Neural crest cell (in vitro differentiated cells): ENCODE measurements at regions not wholly inside any gene's neighbourhood (a gene's known extent, or its start where the extent isn't known, plus 50 kb on each side); places are given as distances from the start of the nearest gene placed in this dataset.

Experiments used
- DNase-seq: peaks from one replicate; pipeline ENCODE4 v3.0.0; 2021; ENCODE audit warnings: low read depth, mixed read lengths, low spot score
- H3K27ac Mint-ChIP-seq: one replicate; pipeline ENCODE4 v1.8.0; 2021; ENCODE audit warnings: mild to moderate bottlenecking, mixed read lengths; ENCODE audit not compliant: unreplicated experiment
- H3K27me3 Mint-ChIP-seq: 2 replicates; pipeline ENCODE4 v1.8.0; 2021; ENCODE audit warnings: low read depth, mild to moderate bottlenecking, mixed read lengths
- H3K36me3 Mint-ChIP-seq: 2 replicates; pipeline ENCODE4 v1.8.0; 2021; ENCODE audit warnings: low read depth, mild to moderate bottlenecking, mixed read lengths
- H3K4me1 Mint-ChIP-seq: 2 replicates; pipeline ENCODE4 v1.8.0; 2021; ENCODE audit warnings: mixed read lengths
- H3K4me3 Mint-ChIP-seq: one replicate; pipeline ENCODE4 v1.8.0; 2021; ENCODE audit warnings: mild to moderate bottlenecking, mixed read lengths
- H3K9me3 Mint-ChIP-seq: 2 replicates; pipeline ENCODE4 v1.8.0; 2021; ENCODE audit warnings: mixed read lengths
- CTCF ChIP-seq: fragments of 200-600 bp; sonication (generic); conservative IDR thresholded peaks from 2 replicates; pipeline ENCODE4 v1.5.0; 2021; ENCODE audit warnings: antibody characterized with exemption, mild to moderate bottlenecking

GRCh38 chr5:173703466-173703865, 87.0 kb upstream of the BOD1 start:
- Mint-ChIP-seq H3K9me3 (no peaks in the 10 kb centered on the region), H3K27ac (no peak overlapping the region)

GRCh38 chr5:173704615-173705511, 88.4 kb upstream of the BOD1 start:
- Mint-ChIP-seq H3K4me1 (peaks cover 26% of the 10 kb centered on the region), H3K36me3 (no peaks in the 10 kb centered on the region), H3K4me3 (no peak overlapping the region), H3K9me3 (no peaks in the 10 kb centered on the region), H3K27ac (no peak overlapping the region), H3K27me3 (peaks cover 31% of the 10 kb centered on the region)
- TF ChIP-seq CTCF: no peak
- no peak for DNase-seq

More at GRCh38 chr5:173703466-173703865, 87.0 kb upstream of the BOD1 start:
- Mint-ChIP-seq H3K4me1 (peaks cover 18% of the 10 kb centered on the region), H3K36me3 (no peaks in the 10 kb centered on the region), H3K27me3 (peaks cover 20% of the 10 kb centered on the region), H3K4me3 (no peak overlapping the region)
- DNase-seq: no peak
- TF ChIP-seq CTCF: no peak

GRCh38 chr5:173705512-173706044, 89.1 kb upstream of the BOD1 start:
- peaks cover 30% of the 10 kb centered on the region for H3K4me1 Mint-ChIP-seq
- no peak for TF ChIP-seq CTCF
- no peak overlapping the region for H3K27ac Mint-ChIP-seq
- peaks cover 33% of the 10 kb centered on the region for H3K27me3 Mint-ChIP-seq
- H3K9me3 Mint-ChIP-seq: no peaks in the 10 kb centered on the region
- H3K36me3 Mint-ChIP-seq: no peaks in the 10 kb centered on the region
- no peak for DNase-seq
- H3K4me3 Mint-ChIP-seq: no peak overlapping the region

- peaks cover 40% of the 10 kb centered on the region for H3K27me3 Mint-ChIP-seq
- no peak for DNase-seq
These were observed 90.2 kb upstream of the BOD1 start for GRCh38 chr5:173706700-173707099.

GRCh38 chr5:173707392-173707791, 90.9 kb upstream of the BOD1 start:
- H3K4me1 Mint-ChIP-seq: peaks cover 30% of the 10 kb centered on the region
- TF ChIP-seq CTCF: no peak
- no peak for DNase-seq
- H3K36me3 Mint-ChIP-seq: no peaks in the 10 kb centered on the region
- H3K27ac Mint-ChIP-seq: no peak overlapping the region
- peaks cover 47% of the 10 kb centered on the region for H3K27me3 Mint-ChIP-seq
- no peaks in the 10 kb centered on the region for H3K9me3 Mint-ChIP-seq
- H3K4me3 Mint-ChIP-seq: no peak overlapping the region

More at GRCh38 chr5:173706700-173707099, 90.2 kb upstream of the BOD1 start:
- Mint-ChIP-seq H3K4me1 (peaks cover 30% of the 10 kb centered on the region), H3K27ac (no peak overlapping the region), H3K36me3 (no peaks in the 10 kb centered on the region), H3K4me3 (no peak overlapping the region), H3K9me3 (no peaks in the 10 kb centered on the region)
- TF ChIP-seq CTCF: no peak
